Vagina (tissue), 2 donors: ENCODE measurements at regions not wholly inside any gene's neighbourhood (a gene's known extent, or its start where the extent isn't known, plus 50 kb on each side); places are given as distances from the start of the nearest gene placed in this dataset.

ENCODE experiments used
- POLR2A ChIP-seq, 2 donors: fragments of 450-650 bp; IDR thresholded peaks; one replicate each; pipeline ENCODE4 v1.6.1; 2017; ENCODE audit warnings: antibody characterized with exemption in 2 of 2, mild to moderate bottlenecking in 2 of 2, moderate library complexity in 2 of 2
- TF ChIP-seq, protein P1 (sequence below), 3 experiments: fragments of 450-650 bp in 2 of 3; fragments of 200-600 bp in 1 of 3; sonication (generic) in 1 of 3; IDR thresholded peaks; one replicate each; pipeline ENCODE4 v1.5.1; 2017 to 2019; ENCODE audit warnings: antibody characterized with exemption in 3 of 3, mild to moderate bottlenecking in 2 of 3, moderate library complexity in 2 of 3

DNA sequence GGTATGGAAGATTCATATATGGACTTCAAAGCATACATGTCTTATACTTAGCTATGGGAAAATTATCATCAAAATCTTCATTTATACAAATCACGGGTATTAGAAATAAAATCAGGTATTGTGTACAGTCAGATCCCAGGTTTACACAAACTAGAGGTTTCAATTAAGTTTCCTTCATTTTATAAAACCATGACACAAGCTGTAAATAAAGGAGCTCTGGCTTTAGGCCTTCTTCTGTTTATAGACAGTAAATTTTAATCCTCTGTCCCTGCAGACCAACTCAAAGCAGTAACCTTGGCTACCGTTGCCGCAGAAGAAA, 68.8 kb upstream of the CHD2 start:
- TF ChIP-seq, protein P1, sequence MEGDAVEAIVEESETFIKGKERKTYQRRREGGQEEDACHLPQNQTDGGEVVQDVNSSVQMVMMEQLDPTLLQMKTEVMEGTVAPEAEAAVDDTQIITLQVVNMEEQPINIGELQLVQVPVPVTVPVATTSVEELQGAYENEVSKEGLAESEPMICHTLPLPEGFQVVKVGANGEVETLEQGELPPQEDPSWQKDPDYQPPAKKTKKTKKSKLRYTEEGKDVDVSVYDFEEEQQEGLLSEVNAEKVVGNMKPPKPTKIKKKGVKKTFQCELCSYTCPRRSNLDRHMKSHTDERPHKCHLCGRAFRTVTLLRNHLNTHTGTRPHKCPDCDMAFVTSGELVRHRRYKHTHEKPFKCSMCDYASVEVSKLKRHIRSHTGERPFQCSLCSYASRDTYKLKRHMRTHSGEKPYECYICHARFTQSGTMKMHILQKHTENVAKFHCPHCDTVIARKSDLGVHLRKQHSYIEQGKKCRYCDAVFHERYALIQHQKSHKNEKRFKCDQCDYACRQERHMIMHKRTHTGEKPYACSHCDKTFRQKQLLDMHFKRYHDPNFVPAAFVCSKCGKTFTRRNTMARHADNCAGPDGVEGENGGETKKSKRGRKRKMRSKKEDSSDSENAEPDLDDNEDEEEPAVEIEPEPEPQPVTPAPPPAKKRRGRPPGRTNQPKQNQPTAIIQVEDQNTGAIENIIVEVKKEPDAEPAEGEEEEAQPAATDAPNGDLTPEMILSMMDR (IDR thresholded peaks at IDR 0.05) = no peak
- no peak for TF ChIP-seq POLR2A (IDR thresholded peaks at IDR 0.05)
